COLO668 (cell line): ENCODE measurements at regions not wholly inside any gene's neighbourhood (a gene's known extent, or its start where the extent isn't known, plus 50 kb on each side); places are given as distances from the start of the nearest gene placed in this dataset.
"Not testable (repeated sequence)": the region's sequence is repeated elsewhere in the genome, so short reads cannot be mapped to it uniquely, and the experiment has no call there.

Source experiments
- DNase-seq: peaks from one replicate; lab custom pipeline; 2025; ENCODE audit not compliant: unreplicated experiment; lab: John Stamatoyannopoulos, UW

- no peak for DNase-seq
Observed at GRCh38 chr17:22242472-22242871, 550.1 kb downstream of the KCNJ18 start.

GRCh38 chr17:22251498-22251897 lies 559.2 kb downstream of the KCNJ18 start:
- no peak for DNase-seq

GRCh38 chr17:22253007-22253406 lies 560.7 kb downstream of the KCNJ18 start:
- DNase-seq: no peak

- no peak for DNase-seq
Observed at GRCh38 chr17:22265807-22266206, 573.5 kb downstream of the KCNJ18 start.

GRCh38 chr17:22266231-22266630 lies 573.9 kb downstream of the KCNJ18 start:
- DNase-seq: no peak

- DNase-seq: no peak
Observed at GRCh38 chr17:22267019-22267418, 574.7 kb downstream of the KCNJ18 start.

- no peak for DNase-seq
Observed at GRCh38 chr17:22268214-22268911, 576.0 kb downstream of the KCNJ18 start.

- no peak for DNase-seq
Observed at GRCh38 chr17:22268912-22269220, 576.5 kb downstream of the KCNJ18 start.

- DNase-seq: no peak
Observed at GRCh38 chr17:22270381-22270780, 578.1 kb downstream of the KCNJ18 start.

GRCh38 chr17:22270809-22271208 lies 578.5 kb downstream of the KCNJ18 start:
- not testable (repeated sequence) for DNase-seq

- no peak for DNase-seq
Observed at GRCh38 chr17:22272363-22273146, 580.2 kb downstream of the KCNJ18 start.

GRCh38 chr17:22273308-22273707 lies 581.0 kb downstream of the KCNJ18 start:
- no peak for DNase-seq

GRCh38 chr17:22277595-22277994 lies 585.3 kb downstream of the KCNJ18 start:
- no peak for DNase-seq

GRCh38 chr17:22278302-22279275 lies 586.3 kb downstream of the KCNJ18 start:
- DNase-seq: no peak

GRCh38 chr17:22286337-22287041 lies 594.2 kb downstream of the KCNJ18 start:
- DNase-seq: no peak

GRCh38 chr17:22298484-22298951 lies 606.2 kb downstream of the KCNJ18 start:
- not testable (repeated sequence) for DNase-seq

- no peak for DNase-seq
Observed at GRCh38 chr17:22300177-22300576, 607.9 kb downstream of the KCNJ18 start.

GRCh38 chr17:22300731-22301352 lies 608.5 kb downstream of the KCNJ18 start:
- no peak for DNase-seq

GRCh38 chr17:22301353-22301745 lies 609.0 kb downstream of the KCNJ18 start:
- DNase-seq: no peak

GRCh38 chr17:22303096-22303495 lies 610.8 kb downstream of the KCNJ18 start:
- DNase-seq: no peak
